Peyer's patch (tissue), 4 donors: ENCODE measurements at regions not wholly inside any gene's neighbourhood (a gene's known extent, or its start where the extent isn't known, plus 50 kb on each side); places are given as distances from the start of the nearest gene placed in this dataset.

Experiments used
- CTCF ChIP-seq, 6 experiments: fragments of 450-650 bp in 4 of 6; fragments of 200-600 bp in 2 of 6; sonication (generic) in 1 of 6; IDR thresholded peaks; one replicate each; pipeline ENCODE4 v1.5.1; 2017 to 2019; ENCODE audit warnings: antibody characterized with exemption in 6 of 6, mild to moderate bottlenecking in 3 of 6, moderate library complexity in 1 of 6
- POLR2A ChIP-seq, 2 donors: fragments of 450-650 bp; IDR thresholded peaks; one replicate each; pipeline ENCODE4 v1.5.1; 2017; ENCODE audit warnings: antibody characterized with exemption in 2 of 2, mild to moderate bottlenecking in 2 of 2, moderate library complexity in 2 of 2

DNA sequence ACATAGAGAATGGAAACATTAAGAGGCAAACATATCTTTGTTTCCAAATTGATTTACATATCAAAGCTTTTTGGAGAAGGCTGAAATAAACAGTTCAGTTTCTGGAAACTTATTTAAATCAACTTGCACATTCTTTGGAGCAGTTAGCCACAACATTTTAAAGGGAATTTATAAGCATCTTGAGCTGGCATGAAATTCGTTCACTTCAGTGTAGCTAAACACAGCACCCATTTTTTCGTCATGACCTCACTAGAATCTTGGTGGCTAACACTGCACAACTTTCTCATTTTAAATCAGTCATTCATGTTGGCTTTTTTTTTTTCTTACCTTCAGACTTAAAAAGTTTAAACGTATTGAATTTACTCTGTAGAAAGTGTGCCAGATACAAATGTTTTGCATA lies 1139.9 kb upstream of the FLRT2 start:
- TF ChIP-seq CTCF (IDR thresholded peaks at IDR 0.05) (no peak), POLR2A (IDR thresholded peaks at IDR 0.05) (no peak)
